GM23248 (cell line): ENCODE measurements at regions not wholly inside any gene's neighbourhood (a gene's known extent, or its start where the extent isn't known, plus 50 kb on each side); places are given as distances from the start of the nearest gene placed in this dataset.

Source experiments
- EZH2 ChIP-seq: fragments of 200-600 bp; sonication (generic); IDR thresholded peaks from 2 replicates; pipeline ENCODE4 v1.6.1; 2018; ENCODE audit warnings: antibody characterized with exemption, mild to moderate bottlenecking; ENCODE audit not compliant: insufficient read depth, poor library complexity, severe bottlenecking
- EZH2phosphoT487 ChIP-seq: fragments of 200-600 bp; sonication (generic); IDR thresholded peaks from 2 replicates; pipeline ENCODE4 v1.6.1; 2018; ENCODE audit warnings: antibody characterized with exemption, moderate library complexity, mild to moderate bottlenecking, low read depth; ENCODE audit not compliant: insufficient read depth

GRCh38 chr2:144300632-144301031 lies 219.3 kb downstream of the ZEB2 start:
- TF ChIP-seq EZH2 (no peak), EZH2phosphoT487 (no peak)
